GM12874 (cell line): ENCODE measurements at regions not wholly inside any gene's neighbourhood (a gene's known extent, or its start where the extent isn't known, plus 50 kb on each side); places are given as distances from the start of the nearest gene placed in this dataset.

ENCODE experiments used
- CTCF ChIP-seq: IDR thresholded peaks from 2 replicates; pipeline ENCODE4 v1.5.1; 2011; ENCODE audit warnings: low read depth, mild to moderate bottlenecking, control low read depth, low read length, moderate library complexity; ENCODE audit not compliant: insufficient read depth

GRCh38 chr6:139612135-139612465 lies 237.7 kb upstream of the CITED2 start:
- no peak for TF ChIP-seq CTCF

GRCh38 chr6:139611327-139612134 lies 237.1 kb upstream of the CITED2 start:
- TF ChIP-seq CTCF: no peak

- no peak for TF ChIP-seq CTCF
Observed at GRCh38 chr6:139608466-139609261, 234.2 kb upstream of the CITED2 start.

GRCh38 chr6:139605350-139605749 lies 230.9 kb upstream of the CITED2 start:
- no peak for TF ChIP-seq CTCF

- TF ChIP-seq CTCF: no peak
Observed at GRCh38 chr6:139603581-139603980, 229.1 kb upstream of the CITED2 start.

GRCh38 chr6:139602577-139602976 lies 228.1 kb upstream of the CITED2 start:
- TF ChIP-seq CTCF: no peak

- no peak for TF ChIP-seq CTCF
Observed at GRCh38 chr6:139600919-139601475, 226.5 kb upstream of the CITED2 start.
